Neural cell (in vitro differentiated cells): ENCODE measurements at regions not wholly inside any gene's neighbourhood (a gene's known extent, or its start where the extent isn't known, plus 50 kb on each side); places are given as distances from the start of the nearest gene placed in this dataset.

Experiments used
- H2AFZ ChIP-seq: fragments of 200-600, 300-800 bp; sonication (generic), shearing (Covaris generic); 2 replicates; pipeline ENCODE4 v1.6.0; 2014; ENCODE audit warnings: low read depth, mild to moderate bottlenecking, antibody characterized with exemption, low read length, moderate library complexity
- H3F3A ChIP-seq: fragments of 200-600 bp; shearing (Covaris generic); 2 replicates; pipeline ENCODE4 v1.6.1; 2016; ENCODE audit warnings: mild to moderate bottlenecking, moderate library complexity, mixed read lengths, antibody characterized with exemption, low read length; ENCODE audit not compliant: insufficient read depth, poor library complexity, severe bottlenecking
- H3K27ac ChIP-seq: fragments of 200-600, 300-800 bp; sonication (generic), shearing (Covaris generic); 2 replicates; pipeline ENCODE4 v1.5.1; 2014; ENCODE audit warnings: mild to moderate bottlenecking, low read length, moderate library complexity
- H3K27me3 ChIP-seq: fragments of 300-800, 200-600 bp; sonication (generic), shearing (Covaris generic); 2 replicates; pipeline ENCODE4 v1.6.0; 2014; ENCODE audit warnings: mild to moderate bottlenecking, low read depth, low read length, moderate library complexity; ENCODE audit not compliant: insufficient read depth
- H3K36me3 ChIP-seq: fragments of 300-800, 200-600 bp; sonication (generic), shearing (Covaris generic); 2 replicates; pipeline ENCODE4 v1.5.1; 2014; ENCODE audit warnings: mild to moderate bottlenecking, antibody characterized with exemption, low read length, moderate library complexity; ENCODE audit not compliant: insufficient read depth
- H3K4me2 ChIP-seq: fragments of 300-800, 200-600 bp; sonication (generic), shearing (Covaris generic); 2 replicates; pipeline ENCODE4 v1.6.0; 2014; ENCODE audit warnings: mild to moderate bottlenecking, low read length
- H3K4me3 ChIP-seq: fragments of 300-800, 200-600 bp; sonication (generic), shearing (Covaris generic); 2 replicates; pipeline ENCODE4 v1.5.1; 2014; ENCODE audit warnings: mild to moderate bottlenecking, low read length, moderate library complexity
- H3K79me2 ChIP-seq: fragments of 200-600 bp; shearing (Covaris generic); replicated peaks from 2 replicates; pipeline ENCODE4 v1.6.0; 2014; ENCODE audit warnings: mild to moderate bottlenecking, low read length, moderate library complexity; ENCODE audit not compliant: insufficient read depth
- H3K9ac ChIP-seq: fragments of 300-800, 200-600 bp; sonication (generic), shearing (Covaris generic); 2 replicates; pipeline ENCODE4 v1.6.1; 2016; ENCODE audit warnings: mild to moderate bottlenecking, low read length, mixed read lengths
- H3K9me2 ChIP-seq: fragments of 200-600 bp; shearing (Covaris generic); 2 replicates; pipeline ENCODE4 v1.6.1; 2016; ENCODE audit warnings: mild to moderate bottlenecking, low read length, mixed read lengths; ENCODE audit not compliant: insufficient read depth
- H3K9me3 ChIP-seq: fragments of 200-600, 300-800 bp; sonication (generic), shearing (Covaris generic); 2 replicates; pipeline ENCODE4 v1.6.1; 2016; ENCODE audit warnings: mild to moderate bottlenecking, mixed run types, low read length, moderate library complexity, mixed read lengths
- H4K20me1 ChIP-seq: fragments of 200-600 bp; shearing (Covaris generic); 2 replicates; pipeline ENCODE4 v1.6.1; 2016; ENCODE audit warnings: mild to moderate bottlenecking, mixed run types; ENCODE audit not compliant: insufficient read depth
- CTCF ChIP-seq: fragments of 450-650 bp; IDR thresholded peaks from 2 replicates; pipeline ENCODE4 v1.5.1; 2014; ENCODE audit warnings: antibody characterized with exemption, mild to moderate bottlenecking, moderate library complexity; ENCODE audit not compliant: poor library complexity, severe bottlenecking
- EP300 ChIP-seq: fragments of 450-650 bp; conservative IDR thresholded peaks from 2 replicates; pipeline ENCODE4 v1.6.1; 2014; ENCODE audit warnings: antibody characterized with exemption, mild to moderate bottlenecking, moderate library complexity; ENCODE audit not compliant: poor library complexity, severe bottlenecking
- EZH2 ChIP-seq: fragments of 200-600, 300-800 bp; shearing (Covaris generic), sonication (generic); IDR thresholded peaks from 2 replicates; pipeline ENCODE4 v1.6.1; 2014; ENCODE audit warnings: antibody characterized with exemption, low read length, borderline replicate concordance, mild to moderate bottlenecking; ENCODE audit not compliant: insufficient read depth, poor library complexity, severe bottlenecking
- MXI1 ChIP-seq: fragments of 450-650 bp; conservative IDR thresholded peaks from 2 replicates; pipeline ENCODE4 v1.6.1; 2014; ENCODE audit warnings: antibody characterized with exemption, mild to moderate bottlenecking; ENCODE audit not compliant: poor library complexity, severe bottlenecking
- POLR2AphosphoS5 ChIP-seq: IDR thresholded peaks from 2 replicates; pipeline ENCODE4 v1.6.1; 2012
- RAD21 ChIP-seq: fragments of 450-650 bp; conservative IDR thresholded peaks from 2 replicates; pipeline ENCODE4 v1.6.1; 2014; ENCODE audit warnings: antibody characterized with exemption, mild to moderate bottlenecking, moderate library complexity
- SMC3 ChIP-seq: fragments of 450-650 bp; conservative IDR thresholded peaks from 2 replicates; pipeline ENCODE4 v1.6.1; 2014; ENCODE audit warnings: antibody characterized with exemption, mild to moderate bottlenecking, moderate library complexity; ENCODE audit not compliant: poor library complexity
- TAF1 ChIP-seq: IDR thresholded peaks from 2 replicates; pipeline ENCODE4 v1.6.1; 2012; ENCODE audit warnings: low read depth
- TF ChIP-seq, protein P1 (sequence below): IDR thresholded peaks from 2 replicates; pipeline ENCODE4 v1.6.1; 2012; ENCODE audit warnings: borderline replicate concordance

DNA sequence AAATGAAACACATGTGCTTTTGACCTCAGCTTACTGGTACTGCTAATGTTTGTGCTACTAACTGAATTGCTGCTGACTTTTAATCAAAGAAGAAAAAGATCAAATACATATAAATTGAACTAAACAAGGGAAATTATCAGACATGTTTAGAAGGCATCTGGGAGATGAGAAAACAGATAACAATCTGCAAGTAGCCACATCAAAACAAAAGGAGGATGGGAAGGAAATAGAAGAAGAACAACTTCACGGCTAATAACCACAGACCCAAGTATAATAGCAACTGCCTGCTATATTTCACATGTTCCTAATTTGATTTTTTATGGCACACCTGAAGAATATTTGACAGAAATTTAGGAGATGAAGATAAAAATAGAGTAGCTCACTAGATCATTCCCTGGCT is 542.6 kb upstream of the SYT4 start:
- H3K9ac ChIP-seq = no peak overlapping the region
- H3F3A ChIP-seq = no peaks in the 10 kb centered on the region
- H3K9me3 ChIP-seq = no peaks in the 10 kb centered on the region
- no peak overlapping the region for H3K27ac ChIP-seq
- no peaks in the 10 kb centered on the region for H3K27me3 ChIP-seq
- no peaks in the 10 kb centered on the region for H4K20me1 ChIP-seq
- no peak overlapping the region for H2AFZ ChIP-seq
- H3K4me2 ChIP-seq = no peak overlapping the region
- TF ChIP-seq RAD21 (no peak), TAF1 (no peak), EP300 (no peak), CTCF (no peak), POLR2AphosphoS5 (no peak), EZH2 (no peak), MXI1 (no peak), SMC3 (no peak)
- TF ChIP-seq, protein P1, sequence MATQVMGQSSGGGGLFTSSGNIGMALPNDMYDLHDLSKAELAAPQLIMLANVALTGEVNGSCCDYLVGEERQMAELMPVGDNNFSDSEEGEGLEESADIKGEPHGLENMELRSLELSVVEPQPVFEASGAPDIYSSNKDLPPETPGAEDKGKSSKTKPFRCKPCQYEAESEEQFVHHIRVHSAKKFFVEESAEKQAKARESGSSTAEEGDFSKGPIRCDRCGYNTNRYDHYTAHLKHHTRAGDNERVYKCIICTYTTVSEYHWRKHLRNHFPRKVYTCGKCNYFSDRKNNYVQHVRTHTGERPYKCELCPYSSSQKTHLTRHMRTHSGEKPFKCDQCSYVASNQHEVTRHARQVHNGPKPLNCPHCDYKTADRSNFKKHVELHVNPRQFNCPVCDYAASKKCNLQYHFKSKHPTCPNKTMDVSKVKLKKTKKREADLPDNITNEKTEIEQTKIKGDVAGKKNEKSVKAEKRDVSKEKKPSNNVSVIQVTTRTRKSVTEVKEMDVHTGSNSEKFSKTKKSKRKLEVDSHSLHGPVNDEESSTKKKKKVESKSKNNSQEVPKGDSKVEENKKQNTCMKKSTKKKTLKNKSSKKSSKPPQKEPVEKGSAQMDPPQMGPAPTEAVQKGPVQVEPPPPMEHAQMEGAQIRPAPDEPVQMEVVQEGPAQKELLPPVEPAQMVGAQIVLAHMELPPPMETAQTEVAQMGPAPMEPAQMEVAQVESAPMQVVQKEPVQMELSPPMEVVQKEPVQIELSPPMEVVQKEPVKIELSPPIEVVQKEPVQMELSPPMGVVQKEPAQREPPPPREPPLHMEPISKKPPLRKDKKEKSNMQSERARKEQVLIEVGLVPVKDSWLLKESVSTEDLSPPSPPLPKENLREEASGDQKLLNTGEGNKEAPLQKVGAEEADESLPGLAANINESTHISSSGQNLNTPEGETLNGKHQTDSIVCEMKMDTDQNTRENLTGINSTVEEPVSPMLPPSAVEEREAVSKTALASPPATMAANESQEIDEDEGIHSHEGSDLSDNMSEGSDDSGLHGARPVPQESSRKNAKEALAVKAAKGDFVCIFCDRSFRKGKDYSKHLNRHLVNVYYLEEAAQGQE = no peak
- H3K79me2 ChIP-seq = no peaks in the 10 kb centered on the region
- no peaks in the 10 kb centered on the region for H3K36me3 ChIP-seq
- H3K4me3 ChIP-seq = no peak overlapping the region
- no peaks in the 10 kb centered on the region for H3K9me2 ChIP-seq

GRCh38 chr18:43825768-43826167 is 548.5 kb upstream of the SYT4 start:
- Histone ChIP-seq H3K27me3 (no peaks in the 10 kb centered on the region), H2AFZ (no peak overlapping the region), H3K4me3 (no peak overlapping the region), H3K4me2 (no peak overlapping the region), H3K9me2 (no peaks in the 10 kb centered on the region), H3K79me2 (no peaks in the 10 kb centered on the region), H3K9ac (no peak overlapping the region), H3K9me3 (no peaks in the 10 kb centered on the region), H3K36me3 (no peaks in the 10 kb centered on the region), H3K27ac (no peak overlapping the region), H3F3A (no peaks in the 10 kb centered on the region), H4K20me1 (no peaks in the 10 kb centered on the region)
- TF ChIP-seq SMC3 (no peak), EP300 (no peak), MXI1 (no peak), CTCF (no peak), RAD21 (no peak), TAF1 (no peak), POLR2AphosphoS5 (no peak), EZH2 (no peak)
- TF ChIP-seq, protein P1 = no peak
